Nephron (organoid): ENCODE measurements at regions not wholly inside any gene's neighbourhood (a gene's known extent, or its start where the extent isn't known, plus 50 kb on each side); places are given as distances from the start of the nearest gene placed in this dataset.

Experiments used
- H3K27ac Mint-ChIP-seq, 3 experiments: 2 replicates each; pipeline ENCODE4 v1.8.0; 2020; ENCODE audit warnings: mixed read lengths in 3 of 3, mild to moderate bottlenecking in 2 of 3, moderate library complexity in 1 of 3
- H3K27me3 Mint-ChIP-seq: 2 replicates; pipeline ENCODE4 v1.8.0; 2021; ENCODE audit warnings: low read depth, mild to moderate bottlenecking, moderate library complexity, mixed read lengths
- H3K36me3 Mint-ChIP-seq: 2 replicates; pipeline ENCODE4 v1.8.0; 2020; ENCODE audit warnings: low read depth, mixed read lengths
- H3K4me1 Mint-ChIP-seq: 2 replicates; pipeline ENCODE4 v1.8.0; 2020; ENCODE audit warnings: mixed read lengths
- H3K4me3 Mint-ChIP-seq, 3 experiments: 2 replicates each; pipeline ENCODE4 v1.8.0; 2020; ENCODE audit warnings: mild to moderate bottlenecking in 3 of 3, mixed read lengths in 3 of 3, moderate library complexity in 2 of 3
- H3K9me3 Mint-ChIP-seq: 2 replicates; pipeline ENCODE4 v1.8.0; 2020; ENCODE audit warnings: mixed read lengths
- TF ChIP-seq, protein P1 (sequence below), 3 experiments: fragments of 200-600 bp; sonication (generic); IDR thresholded peaks; one replicate each; pipeline ENCODE4 v1.5.0; 2021; ENCODE audit warnings: antibody characterized with exemption in 3 of 3; ENCODE audit not compliant: unreplicated experiment in 3 of 3

DNA sequence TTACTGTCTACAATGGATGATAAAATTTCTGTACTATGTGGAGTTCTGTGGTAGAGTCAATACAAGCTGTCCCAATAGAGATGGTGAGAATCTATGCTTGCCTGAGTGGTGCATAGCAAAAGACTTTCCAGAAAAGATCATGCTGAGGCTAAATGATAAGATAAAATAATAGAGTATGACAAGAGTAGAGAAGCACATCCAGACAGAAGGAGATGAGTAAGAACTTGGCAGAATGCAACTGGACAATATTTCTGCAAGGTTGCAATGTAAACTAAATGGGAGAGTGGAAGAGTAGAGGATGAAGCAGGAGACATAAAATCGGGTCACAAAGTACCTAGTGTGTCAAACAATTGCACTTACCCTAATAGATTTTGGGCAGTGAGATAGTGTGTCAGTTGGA, 347.6 kb downstream of the MDFIC start:
- Mint-ChIP-seq H3K9me3 (no peaks in the 10 kb centered on the region), H3K4me1 (no peaks in the 10 kb centered on the region), H3K4me3 (no peak overlapping the region), H3K27ac (no peak overlapping the region), H3K27me3 (no peaks in the 10 kb centered on the region), H3K36me3 (no peaks in the 10 kb centered on the region)
- TF ChIP-seq, protein P1, sequence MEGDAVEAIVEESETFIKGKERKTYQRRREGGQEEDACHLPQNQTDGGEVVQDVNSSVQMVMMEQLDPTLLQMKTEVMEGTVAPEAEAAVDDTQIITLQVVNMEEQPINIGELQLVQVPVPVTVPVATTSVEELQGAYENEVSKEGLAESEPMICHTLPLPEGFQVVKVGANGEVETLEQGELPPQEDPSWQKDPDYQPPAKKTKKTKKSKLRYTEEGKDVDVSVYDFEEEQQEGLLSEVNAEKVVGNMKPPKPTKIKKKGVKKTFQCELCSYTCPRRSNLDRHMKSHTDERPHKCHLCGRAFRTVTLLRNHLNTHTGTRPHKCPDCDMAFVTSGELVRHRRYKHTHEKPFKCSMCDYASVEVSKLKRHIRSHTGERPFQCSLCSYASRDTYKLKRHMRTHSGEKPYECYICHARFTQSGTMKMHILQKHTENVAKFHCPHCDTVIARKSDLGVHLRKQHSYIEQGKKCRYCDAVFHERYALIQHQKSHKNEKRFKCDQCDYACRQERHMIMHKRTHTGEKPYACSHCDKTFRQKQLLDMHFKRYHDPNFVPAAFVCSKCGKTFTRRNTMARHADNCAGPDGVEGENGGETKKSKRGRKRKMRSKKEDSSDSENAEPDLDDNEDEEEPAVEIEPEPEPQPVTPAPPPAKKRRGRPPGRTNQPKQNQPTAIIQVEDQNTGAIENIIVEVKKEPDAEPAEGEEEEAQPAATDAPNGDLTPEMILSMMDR (IDR thresholded peaks at IDR 0.05; ENCODE audit: unreplicated experiment in 3 of 3): no peak

DNA sequence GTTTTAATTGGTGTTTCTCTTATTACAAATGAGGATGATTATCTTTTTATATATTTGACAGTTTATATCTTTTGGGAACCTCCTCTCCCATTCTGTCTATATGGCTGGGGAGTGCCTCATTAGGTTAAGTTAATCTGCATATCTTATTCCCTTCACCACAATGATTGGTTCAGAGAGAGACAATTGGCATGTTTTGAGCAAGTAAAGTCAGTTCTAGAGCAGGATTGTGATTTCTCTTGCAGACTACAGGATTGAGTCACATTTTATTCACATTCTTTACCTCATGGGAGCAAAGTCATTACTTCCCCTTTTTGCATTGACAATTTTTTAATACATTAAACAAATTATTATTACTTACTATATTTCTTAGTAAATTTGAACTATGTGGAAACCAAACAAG, 345.6 kb downstream of the MDFIC start:
- H3K4me1 Mint-ChIP-seq: no peaks in the 10 kb centered on the region
- H3K36me3 Mint-ChIP-seq: no peaks in the 10 kb centered on the region
- H3K27me3 Mint-ChIP-seq: no peaks in the 10 kb centered on the region
- no peak overlapping the region for H3K27ac Mint-ChIP-seq
- H3K9me3 Mint-ChIP-seq: peaks cover 2% of the 10 kb centered on the region
- no peak overlapping the region for H3K4me3 Mint-ChIP-seq
- TF ChIP-seq, protein P1 (IDR thresholded peaks at IDR 0.05; ENCODE audit: unreplicated experiment in 3 of 3): no peak

DNA sequence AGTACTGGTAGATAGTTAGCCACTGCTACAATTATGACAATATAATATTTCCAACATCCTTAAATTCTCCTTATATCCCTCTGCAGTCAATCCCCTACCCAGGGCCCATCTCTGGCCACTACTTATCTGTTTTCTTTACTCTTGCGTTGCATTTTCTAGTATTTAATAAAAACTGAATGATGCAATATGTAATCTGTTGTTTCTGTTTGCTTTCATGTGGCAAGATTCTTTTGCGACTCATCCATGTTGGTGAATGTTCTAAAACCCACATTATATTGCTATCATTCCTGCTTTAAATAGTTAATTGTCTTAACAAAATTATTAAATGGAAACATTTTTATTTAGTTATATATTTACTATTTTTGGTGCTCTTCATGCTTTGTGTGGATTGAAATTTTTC, 338.5 kb downstream of the MDFIC start:
- TF ChIP-seq, protein P1 (IDR thresholded peaks at IDR 0.05; ENCODE audit: unreplicated experiment in 3 of 3): no peak
- Mint-ChIP-seq H3K9me3 (peaks cover 2% of the 10 kb centered on the region), H3K4me1 (no peaks in the 10 kb centered on the region), H3K4me3 (no peak overlapping the region), H3K27me3 (no peaks in the 10 kb centered on the region), H3K27ac (no peak overlapping the region), H3K36me3 (no peaks in the 10 kb centered on the region)

DNA sequence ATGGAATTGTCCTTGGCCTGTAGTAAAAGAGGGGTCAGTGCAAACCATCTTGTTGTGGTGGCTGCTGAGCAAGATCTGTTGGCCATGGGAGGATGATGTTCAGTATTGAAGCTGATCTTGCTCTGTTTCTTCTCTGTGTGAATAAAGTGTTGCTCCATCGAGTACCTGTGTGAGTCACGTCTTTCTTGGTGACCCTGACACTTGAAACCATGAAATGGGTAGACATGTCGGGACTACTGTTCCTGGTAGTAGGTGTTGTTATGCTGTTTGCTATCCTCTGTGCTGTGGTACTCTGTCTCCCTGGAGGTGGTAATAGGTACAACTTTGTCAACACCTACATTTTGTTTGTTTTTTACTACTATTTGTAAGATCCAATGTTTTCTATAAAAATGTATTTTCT, 330.6 kb downstream of the MDFIC start:
- peaks cover 8% of the 10 kb centered on the region for H3K4me1 Mint-ChIP-seq
- H3K27me3 Mint-ChIP-seq: no peaks in the 10 kb centered on the region
- no peak overlapping the region for H3K4me3 Mint-ChIP-seq
- no peak overlapping the region for H3K27ac Mint-ChIP-seq
- H3K9me3 Mint-ChIP-seq: peaks cover 7% of the 10 kb centered on the region
- no peaks in the 10 kb centered on the region for H3K36me3 Mint-ChIP-seq
- TF ChIP-seq, protein P1 (IDR thresholded peaks at IDR 0.05; ENCODE audit: unreplicated experiment in 3 of 3): no peak

DNA sequence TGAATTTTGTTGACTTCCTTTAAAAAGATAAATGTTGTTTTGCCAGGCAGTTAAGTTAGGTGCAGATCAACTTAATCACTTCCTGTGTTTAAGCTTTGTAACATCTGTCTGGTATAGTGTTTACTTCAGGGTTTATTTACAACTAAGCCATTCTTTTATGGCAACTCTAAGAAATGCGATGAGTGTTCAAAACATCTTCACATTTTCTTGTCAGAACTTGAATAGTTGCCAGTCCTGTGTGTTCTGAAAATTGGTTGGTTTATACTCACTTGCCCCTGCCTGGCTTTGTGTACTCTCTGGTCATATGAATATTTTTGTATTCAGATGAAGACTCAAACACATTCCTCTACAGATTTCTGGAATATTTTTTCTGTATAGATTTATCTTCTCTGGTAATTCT, 327.2 kb downstream of the MDFIC start:
- TF ChIP-seq, protein P1 (IDR thresholded peaks at IDR 0.05; ENCODE audit: unreplicated experiment in 3 of 3): no peak
- Mint-ChIP-seq H3K36me3 (no peaks in the 10 kb centered on the region), H3K27ac (no peak overlapping the region), H3K9me3 (peaks cover 13% of the 10 kb centered on the region), H3K4me1 (peaks cover 8% of the 10 kb centered on the region), H3K4me3 (no peak overlapping the region), H3K27me3 (no peaks in the 10 kb centered on the region)

DNA sequence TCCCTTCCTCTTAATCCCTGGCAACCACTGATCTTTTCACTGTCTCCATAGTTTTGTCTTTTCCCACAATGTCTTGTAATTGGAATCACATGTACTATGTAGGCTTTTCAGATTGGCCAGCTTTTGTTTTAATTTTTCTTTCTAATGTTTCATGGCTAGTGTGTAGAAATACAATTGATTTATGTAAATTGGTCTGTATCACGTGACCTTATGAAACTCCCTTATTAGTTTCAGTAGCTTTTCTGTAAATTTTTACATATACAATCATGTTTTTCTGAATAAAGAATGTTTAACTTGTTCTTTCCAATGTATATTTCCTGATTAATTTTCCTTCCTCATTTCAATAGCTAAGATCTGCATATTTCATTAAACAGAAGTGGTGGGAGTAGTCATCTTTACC, 319.3 kb downstream of the MDFIC start:
- TF ChIP-seq, protein P1 (IDR thresholded peaks at IDR 0.05; ENCODE audit: unreplicated experiment in 3 of 3): no peak
- Mint-ChIP-seq H3K36me3 (no peaks in the 10 kb centered on the region), H3K4me1 (no peaks in the 10 kb centered on the region), H3K27me3 (no peaks in the 10 kb centered on the region), H3K4me3 (no peak overlapping the region), H3K27ac (no peak overlapping the region), H3K9me3 (peaks cover 3% of the 10 kb centered on the region)
